Suprapubic skin (tissue), 4 donors: ENCODE measurements at regions not wholly inside any gene's neighbourhood (a gene's known extent, or its start where the extent isn't known, plus 50 kb on each side); places are given as distances from the start of the nearest gene placed in this dataset.

Source experiments
- EP300 ChIP-seq: sonication (generic); formaldehyde crosslinking; IDR thresholded peaks from one replicate; pipeline ENCODE4 v1.6.1; 2017; ENCODE audit warnings: antibody characterized with exemption
- POLR2AphosphoS5 ChIP-seq, 3 donors: sonication (generic); formaldehyde crosslinking; IDR thresholded peaks; one replicate each; pipeline ENCODE4 v1.6.1; 2017; ENCODE audit warnings: antibody characterized with exemption in 3 of 3
- TF ChIP-seq, protein P1 (sequence below), 2 donors: fragments of 200-600 bp in 1 of 2; fragments of 450-650 bp in 1 of 2; sonication (generic) in 1 of 2; IDR thresholded peaks; one replicate each; pipeline ENCODE4 v1.5.1; 2016 to 2019; ENCODE audit warnings: antibody characterized with exemption in 2 of 2, mild to moderate bottlenecking in 1 of 2, moderate library complexity in 1 of 2

DNA sequence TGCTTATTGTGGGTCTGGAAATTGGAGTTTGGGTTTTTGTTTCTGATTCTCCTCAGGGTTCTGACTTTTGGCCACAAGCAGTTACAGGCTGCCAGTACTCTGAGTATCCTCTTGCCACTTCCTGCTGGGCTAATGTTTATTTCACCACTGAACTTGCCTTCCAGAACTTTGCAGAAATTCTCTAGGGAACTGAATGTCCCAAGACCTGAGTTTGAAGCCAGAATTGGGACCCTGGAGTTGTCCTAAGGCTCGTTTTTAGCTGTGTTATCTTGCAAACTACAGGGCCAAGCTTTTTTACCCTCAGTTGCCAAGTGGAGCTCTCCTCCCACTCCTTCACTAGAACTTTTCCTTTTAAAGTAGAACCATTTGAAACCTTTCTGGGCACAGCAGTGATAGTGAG lies 89.9 kb downstream of the FAT3 start:
- TF ChIP-seq, protein P1, sequence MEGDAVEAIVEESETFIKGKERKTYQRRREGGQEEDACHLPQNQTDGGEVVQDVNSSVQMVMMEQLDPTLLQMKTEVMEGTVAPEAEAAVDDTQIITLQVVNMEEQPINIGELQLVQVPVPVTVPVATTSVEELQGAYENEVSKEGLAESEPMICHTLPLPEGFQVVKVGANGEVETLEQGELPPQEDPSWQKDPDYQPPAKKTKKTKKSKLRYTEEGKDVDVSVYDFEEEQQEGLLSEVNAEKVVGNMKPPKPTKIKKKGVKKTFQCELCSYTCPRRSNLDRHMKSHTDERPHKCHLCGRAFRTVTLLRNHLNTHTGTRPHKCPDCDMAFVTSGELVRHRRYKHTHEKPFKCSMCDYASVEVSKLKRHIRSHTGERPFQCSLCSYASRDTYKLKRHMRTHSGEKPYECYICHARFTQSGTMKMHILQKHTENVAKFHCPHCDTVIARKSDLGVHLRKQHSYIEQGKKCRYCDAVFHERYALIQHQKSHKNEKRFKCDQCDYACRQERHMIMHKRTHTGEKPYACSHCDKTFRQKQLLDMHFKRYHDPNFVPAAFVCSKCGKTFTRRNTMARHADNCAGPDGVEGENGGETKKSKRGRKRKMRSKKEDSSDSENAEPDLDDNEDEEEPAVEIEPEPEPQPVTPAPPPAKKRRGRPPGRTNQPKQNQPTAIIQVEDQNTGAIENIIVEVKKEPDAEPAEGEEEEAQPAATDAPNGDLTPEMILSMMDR (IDR thresholded peaks at IDR 0.05), result no peak
- no peak for TF ChIP-seq POLR2AphosphoS5 (IDR thresholded peaks at IDR 0.05)
- no peak for TF ChIP-seq EP300
